ENCODE measurements at regions not wholly inside any gene's neighbourhood (a gene's known extent, or its start where the extent isn't known, plus 50 kb on each side); places are given as distances from the start of the nearest gene placed in this dataset.

- DNase-seq (ENCODE audit: low read depth): no peak
Observed at GRCh38 chr17:36864827-36865430, 72.3 kb upstream of the LHX1 start.

- DNase-seq (ENCODE audit: low read depth): no peak
Observed at GRCh38 chr17:36867716-36868341, 69.4 kb upstream of the LHX1 start.

GRCh38 chr17:36868777-36869176, 68.5 kb upstream of the LHX1 start:
- DNase-seq (ENCODE audit: low read depth): no peak

- no peak for DNase-seq (ENCODE audit: low read depth)
Observed at GRCh38 chr17:36869441-36869840, 67.8 kb upstream of the LHX1 start.

GRCh38 chr17:36869856-36870719, 67.2 kb upstream of the LHX1 start:
- DNase-seq (ENCODE audit: low read depth): no peak

- no peak for DNase-seq (ENCODE audit: low read depth)
Observed at GRCh38 chr17:36870720-36870999, 66.6 kb upstream of the LHX1 start.

GRCh38 chr17:36875698-36876293, 61.5 kb upstream of the LHX1 start:
- DNase-seq (ENCODE audit: low read depth): no peak

- no peak for DNase-seq (ENCODE audit: low read depth)
Observed at GRCh38 chr17:36876966-36877365, 60.3 kb upstream of the LHX1 start.

GRCh38 chr17:36877771-36878170, 59.5 kb upstream of the LHX1 start:
- no peak for DNase-seq (ENCODE audit: low read depth)

GRCh38 chr17:36878216-36878615, 59.1 kb upstream of the LHX1 start:
- no peak for DNase-seq (ENCODE audit: low read depth)

GRCh38 chr17:36879027-36879426, 58.2 kb upstream of the LHX1 start:
- peak; percentile 10 for DNase-seq (ENCODE audit: low read depth)

GRCh38 chr17:36879624-36880131, 57.6 kb upstream of the LHX1 start:
- no peak for DNase-seq (ENCODE audit: low read depth)

- no peak for DNase-seq (ENCODE audit: low read depth)
Observed at GRCh38 chr17:36880268-36880905, 56.9 kb upstream of the LHX1 start.

- DNase-seq (ENCODE audit: low read depth): no peak
Observed at GRCh38 chr17:36881323-36881722, 56.0 kb upstream of the LHX1 start.

GRCh38 chr17:36884495-36885152, 52.7 kb upstream of the LHX1 start:
- no peak for DNase-seq (ENCODE audit: low read depth)

GRCh38 chr17:36885153-36885735, 52.0 kb upstream of the LHX1 start:
- DNase-seq (ENCODE audit: low read depth): no peak

GRCh38 chr17:36885771-36886377, 51.4 kb upstream of the LHX1 start:
- DNase-seq (ENCODE audit: low read depth): no peak
